ENCODE measurements at regions not wholly inside any gene's neighbourhood (a gene's known extent, or its start where the extent isn't known, plus 50 kb on each side); places are given as distances from the start of the nearest gene placed in this dataset.

- no peak overlapping the region for H3K4me3 ChIP-seq (ENCODE audit: insufficient read depth, low read length, poor library complexity, severe bottlenecking)
- H3K79me2 ChIP-seq (ENCODE audit: insufficient read depth, low read length), result no peaks in the 10 kb centered on the region
- no peaks in the 10 kb centered on the region for H3K9me2 ChIP-seq (replicated peaks; ENCODE audit: insufficient read depth, low read length)
- H4K20me1 ChIP-seq (ENCODE audit: low read depth, low read length), result no peaks in the 10 kb centered on the region
- no peak overlapping the region for H2AFZ ChIP-seq (ENCODE audit: low read depth, low read length, severe bottlenecking)
- no peaks in the 10 kb centered on the region for H3K27me3 ChIP-seq (ENCODE audit: low read length)
- H3K9ac ChIP-seq (ENCODE audit: low read length), result no peak overlapping the region
- no peaks in the 10 kb centered on the region for H3K9me3 ChIP-seq (ENCODE audit: insufficient read depth, low read length)
- no peak overlapping the region for H3K27ac ChIP-seq (ENCODE audit: low read depth, low read length)
- H3K36me3 ChIP-seq (ENCODE audit: low read length), result no peaks in the 10 kb centered on the region
- H3F3A ChIP-seq (ENCODE audit: insufficient read depth), result no peaks in the 10 kb centered on the region
- no peak overlapping the region for H3K4me2 ChIP-seq (ENCODE audit: low read depth, low read length, poor library complexity, severe bottlenecking)
- TF ChIP-seq EZH2phosphoT487 (conservative IDR thresholded peaks at IDR 0.05; ENCODE audit: low read length) (no peak), CTCF (IDR thresholded peaks at IDR 0.05; ENCODE audit: insufficient read depth, low read length, poor library complexity, severe bottlenecking) (no peak)
Observed at GRCh38 chr16:6988846-6989245, 343.8 kb upstream of the RBFOX1 start.

GRCh38 chr16:6977916-6978315 lies 354.7 kb upstream of the RBFOX1 start:
- TF ChIP-seq EZH2phosphoT487 (conservative IDR thresholded peaks at IDR 0.05; ENCODE audit: low read length), result no peak
- H3K79me2 ChIP-seq (ENCODE audit: insufficient read depth, low read length), result no peaks in the 10 kb centered on the region
- no peaks in the 10 kb centered on the region for H3K9me2 ChIP-seq (replicated peaks; ENCODE audit: insufficient read depth, low read length)
- no peak overlapping the region for H3K27ac ChIP-seq (ENCODE audit: low read depth, low read length)
- no peak overlapping the region for H3K9ac ChIP-seq (ENCODE audit: low read length)
- no peaks in the 10 kb centered on the region for H3K36me3 ChIP-seq (ENCODE audit: low read length)
- H3K4me3 ChIP-seq (ENCODE audit: insufficient read depth, low read length, poor library complexity, severe bottlenecking), result no peak overlapping the region
- no peaks in the 10 kb centered on the region for H3F3A ChIP-seq (ENCODE audit: insufficient read depth)
- no peaks in the 10 kb centered on the region for H4K20me1 ChIP-seq (ENCODE audit: low read depth, low read length)
- H3K4me2 ChIP-seq (ENCODE audit: low read depth, low read length, poor library complexity, severe bottlenecking), result no peak overlapping the region
- H3K9me3 ChIP-seq (ENCODE audit: insufficient read depth, low read length), result no peaks in the 10 kb centered on the region
- H3K27me3 ChIP-seq (ENCODE audit: low read length), result no peaks in the 10 kb centered on the region
- H2AFZ ChIP-seq (ENCODE audit: low read depth, low read length, severe bottlenecking), result no peak overlapping the region

GRCh38 chr16:6977291-6977690 lies 355.4 kb upstream of the RBFOX1 start:
- H3K9ac ChIP-seq (ENCODE audit: low read length), result no peak overlapping the region
- no peaks in the 10 kb centered on the region for H3K36me3 ChIP-seq (ENCODE audit: low read length)
- H2AFZ ChIP-seq (ENCODE audit: low read depth, low read length, severe bottlenecking), result no peak overlapping the region
- no peak overlapping the region for H3K4me3 ChIP-seq (ENCODE audit: insufficient read depth, low read length, poor library complexity, severe bottlenecking)
- TF ChIP-seq EZH2phosphoT487 (conservative IDR thresholded peaks at IDR 0.05; ENCODE audit: low read length) (no peak), CTCF (IDR thresholded peaks at IDR 0.05; ENCODE audit: insufficient read depth, low read length, poor library complexity, severe bottlenecking) (no peak)
- H3F3A ChIP-seq (ENCODE audit: insufficient read depth), result no peaks in the 10 kb centered on the region
- H3K4me2 ChIP-seq (ENCODE audit: low read depth, low read length, poor library complexity, severe bottlenecking), result no peak overlapping the region
- H3K27me3 ChIP-seq (ENCODE audit: low read length), result no peaks in the 10 kb centered on the region
- H3K9me2 ChIP-seq (replicated peaks; ENCODE audit: insufficient read depth, low read length), result no peaks in the 10 kb centered on the region
- no peak overlapping the region for H3K27ac ChIP-seq (ENCODE audit: low read depth, low read length)
- no peaks in the 10 kb centered on the region for H4K20me1 ChIP-seq (ENCODE audit: low read depth, low read length)
- no peaks in the 10 kb centered on the region for H3K79me2 ChIP-seq (ENCODE audit: insufficient read depth, low read length)
- no peaks in the 10 kb centered on the region for H3K9me3 ChIP-seq (ENCODE audit: insufficient read depth, low read length)

- Histone ChIP-seq H3K79me2 (ENCODE audit: insufficient read depth, low read length) (no peaks in the 10 kb centered on the region), H3K36me3 (ENCODE audit: low read length) (no peaks in the 10 kb centered on the region), H3K4me2 (ENCODE audit: low read depth, low read length, poor library complexity, severe bottlenecking) (no peak overlapping the region), H3K4me3 (ENCODE audit: insufficient read depth, low read length, poor library complexity, severe bottlenecking) (no peak overlapping the region), H3K9ac (ENCODE audit: low read length) (no peak overlapping the region), H3K27me3 (ENCODE audit: low read length) (no peaks in the 10 kb centered on the region), H4K20me1 (ENCODE audit: low read depth, low read length) (no peaks in the 10 kb centered on the region), H3K27ac (ENCODE audit: low read depth, low read length) (no peak overlapping the region), H3K9me2 (replicated peaks; ENCODE audit: insufficient read depth, low read length) (no peaks in the 10 kb centered on the region), H2AFZ (ENCODE audit: low read depth, low read length, severe bottlenecking) (no peak overlapping the region), H3K9me3 (ENCODE audit: insufficient read depth, low read length) (no peaks in the 10 kb centered on the region), H3F3A (ENCODE audit: insufficient read depth) (no peaks in the 10 kb centered on the region)
- TF ChIP-seq EZH2phosphoT487 (conservative IDR thresholded peaks at IDR 0.05; ENCODE audit: low read length) (no peak), CTCF (IDR thresholded peaks at IDR 0.05; ENCODE audit: insufficient read depth, low read length, poor library complexity, severe bottlenecking) (no peak)
Observed at GRCh38 chr16:6976716-6977115, 355.9 kb upstream of the RBFOX1 start.

Data from SU-DHL-6 (cell line).